ENCODE measurements at regions not wholly inside any gene's neighbourhood (a gene's known extent, or its start where the extent isn't known, plus 50 kb on each side); places are given as distances from the start of the nearest gene placed in this dataset.

DNA sequence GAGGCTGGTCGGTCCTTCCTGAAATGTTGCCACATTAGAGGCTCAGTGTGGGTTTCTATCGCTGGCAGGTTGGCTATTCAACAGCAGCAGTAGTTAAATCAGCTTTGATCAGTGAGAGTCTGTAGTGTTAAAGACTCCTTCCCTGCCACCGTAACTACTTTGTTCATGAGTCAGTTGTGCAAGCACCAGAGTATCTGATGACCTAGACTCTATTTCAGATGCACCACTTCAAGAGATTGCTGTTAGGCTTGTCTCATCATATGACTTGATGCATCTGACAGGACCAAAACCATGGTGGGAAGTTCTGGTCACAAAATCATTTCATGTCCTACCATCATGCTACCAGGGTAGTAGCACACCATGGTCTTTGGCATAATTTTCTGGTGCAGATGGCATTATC, 482.7 kb upstream of the MPDZ start:
- DNase-seq (ENCODE audit: low read depth in 2 of 2), result no peak

DNA sequence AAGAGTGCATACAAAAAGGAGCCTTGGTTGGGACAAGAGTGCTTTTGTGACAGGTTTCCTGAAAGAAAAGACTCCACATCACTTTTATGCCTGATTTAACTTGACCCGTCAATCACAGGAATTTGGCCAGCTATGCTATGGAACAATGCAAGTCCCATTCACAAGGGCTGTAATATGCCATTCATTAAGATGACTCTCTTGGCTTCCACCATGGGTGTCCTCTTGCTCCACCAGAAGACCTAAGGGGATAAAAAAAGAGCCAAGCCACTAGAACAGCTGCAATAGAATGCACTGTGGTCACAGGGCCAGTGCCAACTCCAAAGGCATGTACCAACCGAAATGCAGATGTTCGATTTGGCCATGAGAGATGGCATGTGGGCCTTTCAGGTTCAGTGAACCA, 480.1 kb upstream of the MPDZ start:
- no peak for DNase-seq (ENCODE audit: low read depth in 2 of 2)

DNA sequence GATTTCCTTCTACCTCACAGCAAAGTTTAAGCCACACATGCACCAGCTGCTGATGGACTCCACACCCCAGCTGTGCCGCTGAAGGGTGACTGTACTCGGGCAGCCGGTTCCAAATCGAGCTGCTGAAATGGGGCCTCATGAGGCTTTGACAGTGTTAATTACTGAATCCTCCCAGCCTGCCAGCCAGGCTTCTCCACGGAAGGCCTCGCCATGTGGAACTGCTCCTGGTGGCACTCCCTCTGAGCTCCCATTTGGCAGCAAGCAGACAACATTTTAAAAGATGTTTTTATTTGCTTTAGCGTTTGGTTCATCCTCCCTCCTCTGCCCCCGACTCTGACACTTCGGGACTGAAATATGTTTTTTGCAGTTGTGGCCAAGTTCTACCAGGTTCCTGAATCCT, 479.4 kb upstream of the MPDZ start:
- DNase-seq (ENCODE audit: low read depth in 2 of 2), result no peak

GRCh38 chr9:13756943-13757342, 477.5 kb upstream of the MPDZ start:
- DNase-seq (ENCODE audit: low read depth in 2 of 2), result no peak

- DNase-seq (ENCODE audit: low read depth in 2 of 2), result no peak
Observed at GRCh38 chr9:13755551-13755950, 476.1 kb upstream of the MPDZ start.

DNA sequence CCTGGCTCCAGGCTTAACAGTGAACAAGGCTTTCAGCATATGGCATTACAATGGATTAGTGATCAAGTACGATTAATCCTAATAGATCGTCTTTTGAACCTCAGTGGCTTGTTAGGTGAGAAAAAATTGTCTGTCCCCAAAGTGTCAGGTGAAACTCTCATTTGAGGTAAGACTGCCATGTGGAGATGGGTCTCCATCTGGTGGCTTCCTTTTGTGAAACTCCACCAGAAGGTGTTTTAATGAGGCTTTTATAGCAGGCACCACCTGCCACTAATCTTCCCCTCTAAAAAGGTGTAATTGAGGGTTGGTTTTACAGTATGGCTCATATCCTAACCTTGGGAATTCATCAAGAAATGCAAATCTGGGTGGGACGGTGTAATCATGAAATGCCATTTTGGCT, 471.1 kb upstream of the MPDZ start:
- DNase-seq (ENCODE audit: low read depth in 2 of 2), result peak in 1 of 2 donors; percentile 6

- DNase-seq (ENCODE audit: low read depth in 2 of 2), result peak in 1 of 2 donors; percentile 83
Observed at GRCh38 chr9:13750061-13750460, 470.6 kb upstream of the MPDZ start.

GRCh38 chr9:13746876-13747275, 467.4 kb upstream of the MPDZ start:
- no peak for DNase-seq (ENCODE audit: low read depth in 2 of 2)

GRCh38 chr9:13744261-13744901, 464.9 kb upstream of the MPDZ start:
- DNase-seq (ENCODE audit: low read depth in 2 of 2), result no peak

- no peak for DNase-seq (ENCODE audit: low read depth in 2 of 2)
Observed at GRCh38 chr9:13737885-13738284, 458.4 kb upstream of the MPDZ start.

DNA sequence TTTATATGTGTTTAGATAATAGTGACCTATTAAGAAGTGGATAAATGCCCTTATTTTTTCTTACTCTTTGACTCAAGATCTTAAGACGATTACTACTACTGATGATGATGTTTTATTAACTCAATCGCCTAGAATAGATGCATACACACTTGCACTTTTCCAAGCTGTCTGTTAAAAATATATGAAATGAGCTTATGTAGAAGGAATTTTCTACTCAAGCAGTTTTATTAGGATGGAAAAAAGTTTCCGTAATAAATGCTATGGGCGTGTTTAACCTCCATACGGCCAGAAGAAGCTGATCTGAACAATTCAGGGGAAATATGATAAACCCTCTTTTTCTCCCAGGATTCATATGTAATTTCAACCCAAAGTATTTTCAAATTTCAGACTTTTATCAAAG, 455.7 kb upstream of the MPDZ start:
- DNase-seq (ENCODE audit: low read depth in 2 of 2), result no peak

DNA sequence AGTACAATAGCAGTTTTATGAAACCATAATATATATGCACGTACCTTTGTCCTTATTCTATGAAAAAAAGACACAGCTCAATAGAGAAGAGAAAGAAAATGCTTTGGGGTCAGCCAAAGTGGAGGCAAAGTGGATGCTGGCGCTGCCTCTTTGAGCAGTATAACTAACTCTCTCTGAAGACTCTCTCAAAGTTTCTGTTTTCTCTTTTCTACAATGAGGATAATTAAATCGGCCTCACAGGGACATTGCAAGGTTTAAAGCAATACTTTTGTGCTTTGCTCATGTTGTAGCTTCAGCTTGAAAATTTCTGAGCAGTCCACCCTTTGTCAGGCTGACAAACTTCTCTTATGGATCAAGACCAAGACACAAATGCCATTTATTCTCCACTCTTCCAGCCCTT, 455.1 kb upstream of the MPDZ start:
- no peak for DNase-seq (ENCODE audit: low read depth in 2 of 2)

DNA sequence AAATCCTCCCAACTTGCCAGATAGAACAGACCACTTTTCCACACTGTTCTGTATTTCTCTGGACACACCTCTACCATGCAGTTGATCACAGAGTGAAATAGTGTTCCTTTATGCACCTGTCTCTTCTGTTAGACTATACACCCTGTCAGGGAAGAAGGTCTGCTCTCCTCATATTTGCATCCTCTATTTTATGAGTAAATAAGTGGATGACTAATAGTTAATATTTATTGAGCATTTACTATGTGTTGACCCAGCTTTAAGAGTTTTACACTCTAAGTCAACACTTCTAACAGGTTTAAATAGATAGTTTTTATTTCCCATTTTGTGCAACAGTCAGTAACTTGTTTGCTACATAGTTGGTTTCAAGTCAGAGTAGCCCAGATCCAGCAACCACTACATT, 452.8 kb upstream of the MPDZ start:
- no peak for DNase-seq (ENCODE audit: low read depth in 2 of 2)

GRCh38 chr9:13731637-13732036, 452.1 kb upstream of the MPDZ start:
- peak in 1 of 2 donors; percentile 53 for DNase-seq (ENCODE audit: low read depth in 2 of 2)

- DNase-seq (ENCODE audit: low read depth in 2 of 2), result no peak
Observed at GRCh38 chr9:13729955-13730354, 450.5 kb upstream of the MPDZ start.

DNA sequence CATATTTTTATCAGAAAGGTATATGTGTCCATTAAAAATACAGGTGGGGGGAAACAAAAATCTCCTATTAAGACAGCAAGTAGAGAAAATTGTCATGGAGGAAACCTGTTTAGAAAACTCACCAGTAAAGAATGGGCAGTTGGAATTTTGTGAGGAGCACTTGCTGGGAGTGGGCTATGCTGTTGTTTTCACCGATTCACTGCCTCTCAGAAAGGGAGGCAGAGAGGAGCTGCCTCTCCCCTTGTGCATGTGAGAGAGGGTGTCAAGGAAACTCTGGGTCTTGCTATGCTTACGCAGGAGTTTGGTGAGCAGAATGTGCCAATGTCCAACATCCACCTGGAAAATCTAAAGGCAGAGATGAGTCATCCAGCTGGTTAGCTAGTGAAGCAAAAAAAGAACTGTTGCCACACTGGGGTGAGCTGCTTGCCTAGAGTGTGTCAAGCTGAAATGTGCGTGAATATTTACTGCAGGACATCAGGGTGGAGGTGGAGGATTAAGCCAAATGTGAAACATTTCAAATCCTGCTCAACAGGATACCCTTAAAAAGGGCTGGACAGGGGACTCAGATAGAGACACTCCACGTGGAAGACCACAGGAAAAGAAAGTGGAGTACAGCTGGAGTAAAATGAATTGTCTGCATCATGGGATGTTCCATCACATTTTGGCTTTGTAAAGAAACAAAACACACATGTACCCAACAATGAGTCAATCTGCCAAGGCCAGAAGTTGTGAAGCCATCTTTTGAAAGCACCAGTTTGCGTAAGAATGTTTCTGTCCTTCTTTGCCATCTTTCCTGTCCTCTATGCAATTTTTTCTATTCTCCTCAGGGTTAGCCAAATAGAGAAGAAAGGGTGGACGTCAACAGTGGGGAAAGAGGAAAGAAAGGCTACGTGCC, 449.7 kb upstream of the MPDZ start:
- peak; percentile 43 to 52 for DNase-seq (ENCODE audit: low read depth in 2 of 2)

- peak in 1 of 2 donors; percentile 26 for DNase-seq (ENCODE audit: low read depth in 2 of 2)
Observed at GRCh38 chr9:13728131-13728530, 448.6 kb upstream of the MPDZ start.

DNA sequence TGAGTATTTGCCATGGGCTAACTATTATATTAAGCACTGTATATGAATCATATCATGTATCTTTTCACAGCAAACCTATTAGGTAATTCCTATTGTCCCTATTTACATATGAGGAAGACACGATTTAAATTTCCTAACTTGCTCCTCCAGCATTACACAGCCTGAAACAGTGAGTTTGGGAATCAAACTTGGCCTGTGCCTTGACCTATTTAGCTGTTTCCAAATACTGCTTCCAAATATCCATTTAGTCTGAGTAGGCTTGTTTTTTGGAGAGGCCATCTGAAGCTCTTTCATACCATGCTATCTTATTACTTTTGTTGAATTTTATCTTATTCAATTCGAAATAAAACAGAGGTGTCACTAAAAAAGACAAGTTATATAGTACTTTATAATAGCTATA, 447.3 kb upstream of the MPDZ start:
- no peak for DNase-seq (ENCODE audit: low read depth in 2 of 2)

- DNase-seq (ENCODE audit: low read depth in 2 of 2), result no peak
Observed at GRCh38 chr9:13725516-13725915, 446.0 kb upstream of the MPDZ start.

DNA sequence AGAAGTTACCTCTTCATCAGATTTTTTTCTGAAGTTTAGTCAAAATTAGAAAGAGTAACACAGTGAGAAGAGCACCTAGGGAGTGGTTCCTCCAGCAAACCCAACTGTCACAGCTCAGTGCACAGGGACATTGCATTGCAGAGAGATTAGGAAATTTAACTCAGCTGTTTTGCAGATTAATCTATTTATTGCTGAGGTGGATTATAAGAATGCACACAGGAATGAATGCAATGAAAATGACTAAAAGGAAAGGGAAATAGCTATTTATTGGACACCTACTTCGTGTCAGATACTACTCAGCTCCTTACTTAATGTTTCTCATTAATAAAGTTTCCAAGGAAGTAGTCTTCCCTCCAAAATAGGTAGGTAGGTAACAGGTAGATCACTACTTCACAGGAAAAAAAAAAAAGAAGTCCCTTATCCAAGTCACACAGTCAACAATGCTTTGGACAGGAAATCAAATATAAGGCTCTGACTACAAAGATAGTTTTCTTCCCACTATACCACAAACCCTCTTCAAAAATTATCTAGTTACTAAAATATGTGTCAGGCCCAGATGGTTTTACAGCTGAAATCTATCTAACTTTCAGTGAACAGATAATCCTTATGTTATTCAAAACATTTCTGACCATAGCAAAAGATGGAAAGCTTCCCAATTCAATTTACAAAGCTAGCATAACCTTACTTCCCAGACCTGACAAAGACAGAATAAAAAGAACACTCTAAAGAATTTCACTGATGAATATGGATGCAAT, 442.2 kb upstream of the MPDZ start:
- DNase-seq (ENCODE audit: low read depth in 2 of 2), result no peak

- DNase-seq (ENCODE audit: low read depth in 2 of 2), result no peak
Observed at GRCh38 chr9:13719981-13720676, 440.6 kb upstream of the MPDZ start.

- DNase-seq (ENCODE audit: low read depth in 2 of 2), result no peak
Observed at GRCh38 chr9:13719446-13719845, 440.0 kb upstream of the MPDZ start.

Data from dermis microvascular lymphatic vessel endothelial cell (primary cell).